WI38 (cell line): ENCODE measurements at regions not wholly inside any gene's neighbourhood (a gene's known extent, or its start where the extent isn't known, plus 50 kb on each side); places are given as distances from the start of the nearest gene placed in this dataset.

Source experiments
- H3K4me3 ChIP-seq: 2 replicates; pipeline ENCODE4 v1.5.1; 2011; ENCODE audit warnings: low read depth, mild to moderate bottlenecking, control low read depth, low read length
- CTCF ChIP-seq: IDR thresholded peaks from 2 replicates; pipeline ENCODE4 v1.5.1; 2012; ENCODE audit warnings: low read depth, mild to moderate bottlenecking, control low read depth, low read length

GRCh38 chr12:107454109-107454830 is 231.3 kb upstream of the PWP1 start:
- TF ChIP-seq CTCF, result no peak
- no peak overlapping the region for H3K4me3 ChIP-seq

- TF ChIP-seq CTCF, result no peak
These were observed 228.2 kb upstream of the PWP1 start for GRCh38 chr12:107457362-107457935.

GRCh38 chr12:107458163-107458562 is 227.4 kb upstream of the PWP1 start:
- H3K4me3 ChIP-seq, result no peak overlapping the region
- TF ChIP-seq CTCF, result no peak

More at GRCh38 chr12:107457362-107457935, 228.2 kb upstream of the PWP1 start:
- H3K4me3 ChIP-seq, result no peak overlapping the region

- no peak for TF ChIP-seq CTCF
- H3K4me3 ChIP-seq, result no peak overlapping the region
These were observed 226.6 kb upstream of the PWP1 start for GRCh38 chr12:107458990-107459389.

GRCh38 chr12:107459641-107460040 is 226.0 kb upstream of the PWP1 start:
- H3K4me3 ChIP-seq, result no peak overlapping the region
- no peak for TF ChIP-seq CTCF

- TF ChIP-seq CTCF, result no peak
These were observed 224.2 kb upstream of the PWP1 start for GRCh38 chr12:107461222-107461975.

More at GRCh38 chr12:107461222-107461975, 224.2 kb upstream of the PWP1 start:
- peak overlapping the region; percentile 7; the same call in 1 of the 2 replicates for H3K4me3 ChIP-seq
